ENCODE measurements at regions not wholly inside any gene's neighbourhood (a gene's known extent, or its start where the extent isn't known, plus 50 kb on each side); places are given as distances from the start of the nearest gene placed in this dataset.

- TF ChIP-seq POLR2A (IDR thresholded peaks at IDR 0.05; ENCODE audit: low read depth, low read length) (no peak), TAF1 (IDR thresholded peaks at IDR 0.05; ENCODE audit: low read depth, low read length) (no peak), POLR2AphosphoS5 (IDR thresholded peaks at IDR 0.05; ENCODE audit: low read depth, low read length) (no peak), POU2F2 (IDR thresholded peaks at IDR 0.05; ENCODE audit: low read depth, low read length) (no peak), SPI1 (IDR thresholded peaks at IDR 0.05; ENCODE audit: low read depth, low read length) (no peak)
These were observed 157.5 kb downstream of the NSG2 start for GRCh38 chr5:174202996-174203395.

All from GM12891 (cell line).